ENCODE measurements at regions not wholly inside any gene's neighbourhood (a gene's known extent, or its start where the extent isn't known, plus 50 kb on each side); places are given as distances from the start of the nearest gene placed in this dataset.

DNA sequence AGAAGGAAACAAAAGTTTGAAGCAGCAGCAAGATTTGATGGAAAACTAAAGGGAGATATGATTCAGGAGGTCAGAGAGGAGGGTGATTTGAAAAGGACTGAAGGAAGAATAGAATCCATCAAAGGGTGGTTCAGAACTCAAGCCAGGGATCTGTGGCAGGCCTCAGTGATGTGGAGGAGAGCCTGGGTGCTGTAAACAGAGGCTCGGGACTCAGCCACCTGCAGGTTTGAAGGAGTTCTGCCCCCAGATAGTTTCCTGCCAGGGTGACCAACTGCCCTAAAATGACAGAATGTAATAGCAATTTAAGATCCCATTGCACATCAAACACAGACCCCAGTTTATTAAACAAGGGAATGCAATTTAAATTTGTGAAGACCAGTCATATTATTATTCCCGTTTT is 204.0 kb upstream of the FAT1 start:
- no peak for TF ChIP-seq EP300 (IDR thresholded peaks at IDR 0.05; ENCODE audit: borderline replicate concordance in 1 of 2, low read depth in 2 of 2, low read length in 2 of 2)
- no peak for TF ChIP-seq TAF1 (IDR thresholded peaks at IDR 0.05; ENCODE audit: low read depth, low read length)
- TF ChIP-seq, protein P1, sequence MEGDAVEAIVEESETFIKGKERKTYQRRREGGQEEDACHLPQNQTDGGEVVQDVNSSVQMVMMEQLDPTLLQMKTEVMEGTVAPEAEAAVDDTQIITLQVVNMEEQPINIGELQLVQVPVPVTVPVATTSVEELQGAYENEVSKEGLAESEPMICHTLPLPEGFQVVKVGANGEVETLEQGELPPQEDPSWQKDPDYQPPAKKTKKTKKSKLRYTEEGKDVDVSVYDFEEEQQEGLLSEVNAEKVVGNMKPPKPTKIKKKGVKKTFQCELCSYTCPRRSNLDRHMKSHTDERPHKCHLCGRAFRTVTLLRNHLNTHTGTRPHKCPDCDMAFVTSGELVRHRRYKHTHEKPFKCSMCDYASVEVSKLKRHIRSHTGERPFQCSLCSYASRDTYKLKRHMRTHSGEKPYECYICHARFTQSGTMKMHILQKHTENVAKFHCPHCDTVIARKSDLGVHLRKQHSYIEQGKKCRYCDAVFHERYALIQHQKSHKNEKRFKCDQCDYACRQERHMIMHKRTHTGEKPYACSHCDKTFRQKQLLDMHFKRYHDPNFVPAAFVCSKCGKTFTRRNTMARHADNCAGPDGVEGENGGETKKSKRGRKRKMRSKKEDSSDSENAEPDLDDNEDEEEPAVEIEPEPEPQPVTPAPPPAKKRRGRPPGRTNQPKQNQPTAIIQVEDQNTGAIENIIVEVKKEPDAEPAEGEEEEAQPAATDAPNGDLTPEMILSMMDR (IDR thresholded peaks at IDR 0.05; ENCODE audit: control extremely low read depth in 1 of 3, insufficient read depth in 1 of 3, low read depth in 1 of 3, low read length in 3 of 3): peak in 1 of 3 experiments; percentile 7; a peak in 1 of 4 replicates
- TF ChIP-seq POLR2AphosphoS5 (IDR thresholded peaks at IDR 0.05; ENCODE audit: low read depth, low read length): no peak
- no peak for TF ChIP-seq EZH2 (IDR thresholded peaks at IDR 0.05; ENCODE audit: low read depth, low read length, severe bottlenecking)
- TF ChIP-seq SP2 (IDR thresholded peaks at IDR 0.05; ENCODE audit: low read length): no peak
- no peak for TF ChIP-seq POLR2A (IDR thresholded peaks at IDR 0.05; ENCODE audit: control extremely low read depth in 1 of 2, low read depth in 2 of 2, low read length in 2 of 2)
- TF ChIP-seq BRCA1 (IDR thresholded peaks at IDR 0.05; ENCODE audit: low read depth, low read length): no peak

All from H1 (cell line).